ENCODE measurements at regions not wholly inside any gene's neighbourhood (a gene's known extent, or its start where the extent isn't known, plus 50 kb on each side); places are given as distances from the start of the nearest gene placed in this dataset.

DNA sequence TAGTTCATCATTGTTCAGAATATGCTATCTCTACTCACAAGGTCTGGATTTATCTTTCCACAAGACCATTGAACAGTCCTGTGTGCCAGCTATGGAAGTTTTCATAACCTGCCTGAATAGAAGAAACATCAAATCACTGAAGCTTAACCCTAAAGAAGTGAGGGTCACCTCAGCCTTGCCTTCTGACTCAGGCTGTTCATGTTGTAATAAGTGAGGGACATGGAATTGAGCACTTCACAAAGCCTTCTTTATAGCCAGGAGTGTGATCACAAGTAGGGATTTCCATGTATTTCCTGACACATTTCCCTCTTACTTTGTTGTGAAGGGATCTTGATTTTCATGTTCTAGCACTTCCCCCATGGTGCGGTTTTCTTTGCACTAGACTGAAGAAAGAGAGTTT, 577.5 kb upstream of the WWC1 start:
- H3K27ac ChIP-seq (ENCODE audit: low read depth, low read length) = no peak overlapping the region
- no peak overlapping the region for H3K4me3 ChIP-seq (ENCODE audit: low read length in 3 of 3)
- H3K27me3 ChIP-seq (ENCODE audit: control insufficient read depth in 3 of 3, insufficient read depth in 3 of 3, low read length in 3 of 3) = no peaks in the 10 kb centered on the region
- H3K4me1 ChIP-seq (ENCODE audit: control insufficient read depth in 3 of 3, insufficient read depth in 3 of 3, low read length in 3 of 3) = no peaks in the 10 kb centered on the region
- H3K36me3 ChIP-seq (ENCODE audit: control insufficient read depth in 3 of 3, insufficient read depth in 3 of 3, low read length in 3 of 3) = no peaks in the 10 kb centered on the region
- H3K9me3 ChIP-seq (ENCODE audit: control insufficient read depth in 3 of 3, low read length in 3 of 3) = peaks cover 0 to 1% (median 0%) of the 10 kb centered on the region in 3 donors
- H3K9ac ChIP-seq (ENCODE audit: low read depth in 1 of 3, low read length in 3 of 3) = no peak overlapping the region

GRCh38 chr5:167716126-167716775, 575.2 kb upstream of the WWC1 start:
- H3K36me3 ChIP-seq (ENCODE audit: control insufficient read depth in 3 of 3, insufficient read depth in 3 of 3, low read length in 3 of 3) = no peaks in the 10 kb centered on the region
- H3K27me3 ChIP-seq (ENCODE audit: control insufficient read depth in 3 of 3, insufficient read depth in 3 of 3, low read length in 3 of 3) = no peaks in the 10 kb centered on the region
- no peaks in the 10 kb centered on the region for H3K4me1 ChIP-seq (ENCODE audit: control insufficient read depth in 3 of 3, insufficient read depth in 3 of 3, low read length in 3 of 3)
- H3K9ac ChIP-seq (ENCODE audit: low read depth in 1 of 3, low read length in 3 of 3) = no peak overlapping the region
- peaks cover 0 to 1% (median 0%) of the 10 kb centered on the region in 3 donors for H3K9me3 ChIP-seq (ENCODE audit: control insufficient read depth in 3 of 3, low read length in 3 of 3)
- no peak overlapping the region for H3K27ac ChIP-seq (ENCODE audit: low read depth, low read length)
- no peak overlapping the region for H3K4me3 ChIP-seq (ENCODE audit: low read length in 3 of 3)

DNA sequence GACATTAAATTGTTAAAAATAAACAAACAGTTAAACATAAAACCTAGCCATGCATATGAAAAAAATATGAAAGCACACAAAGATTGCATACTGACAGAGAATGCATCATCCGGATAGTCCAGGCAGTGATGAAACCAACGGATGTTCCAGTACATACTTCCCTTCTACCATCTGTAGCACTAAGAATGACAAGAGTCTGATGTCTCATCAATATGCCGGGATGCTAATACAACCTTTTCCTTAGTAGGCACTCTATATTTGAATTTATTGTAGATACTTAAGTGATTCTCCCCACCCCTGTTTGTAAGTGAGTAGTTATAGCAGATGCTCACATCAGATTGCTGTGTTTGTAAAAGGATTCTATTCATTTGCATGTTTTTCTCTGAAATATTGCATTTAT, 571.2 kb upstream of the WWC1 start:
- Histone ChIP-seq H3K27ac (ENCODE audit: low read depth, low read length) (no peak overlapping the region), H3K9ac (ENCODE audit: low read depth in 1 of 3, low read length in 3 of 3) (no peak overlapping the region), H3K4me3 (ENCODE audit: low read length in 3 of 3) (no peak overlapping the region), H3K36me3 (ENCODE audit: control insufficient read depth in 3 of 3, insufficient read depth in 3 of 3, low read length in 3 of 3) (no peaks in the 10 kb centered on the region), H3K4me1 (ENCODE audit: control insufficient read depth in 3 of 3, insufficient read depth in 3 of 3, low read length in 3 of 3) (no peaks in the 10 kb centered on the region), H3K27me3 (ENCODE audit: control insufficient read depth in 3 of 3, insufficient read depth in 3 of 3, low read length in 3 of 3) (no peaks in the 10 kb centered on the region), H3K9me3 (ENCODE audit: control insufficient read depth in 3 of 3, low read length in 3 of 3) (no peaks in the 10 kb centered on the region)

DNA sequence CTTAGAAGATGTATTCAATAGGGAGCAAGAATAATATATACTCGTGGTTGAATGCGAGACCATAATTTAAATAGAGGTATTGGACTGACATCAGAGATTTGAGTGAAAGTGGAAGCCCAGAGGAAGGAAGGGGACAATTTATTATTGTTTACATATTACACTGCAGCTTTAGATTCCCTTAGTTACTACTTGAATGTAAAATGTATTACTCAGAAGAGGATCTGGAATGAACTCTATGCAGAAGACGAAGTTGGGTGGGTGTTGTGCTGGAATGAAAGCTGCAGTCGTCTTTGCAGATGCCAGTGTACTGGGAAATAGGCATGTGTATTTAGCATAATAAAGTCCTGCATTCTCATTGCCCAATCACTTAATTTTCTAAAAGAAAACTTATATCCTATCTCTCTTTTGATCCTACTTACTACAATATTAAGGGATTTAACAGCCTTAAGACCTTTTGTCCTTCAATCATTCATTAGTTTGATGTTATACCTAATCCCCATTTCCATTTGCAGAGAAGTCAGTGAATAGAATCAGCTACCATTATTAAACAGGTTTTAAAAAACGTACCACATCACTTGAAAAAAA, 570.7 kb upstream of the WWC1 start:
- Histone ChIP-seq H3K9ac (ENCODE audit: low read depth in 1 of 3, low read length in 3 of 3) (no peak overlapping the region), H3K27ac (ENCODE audit: low read depth, low read length) (no peak overlapping the region), H3K4me3 (ENCODE audit: low read length in 3 of 3) (no peak overlapping the region), H3K9me3 (ENCODE audit: control insufficient read depth in 3 of 3, low read length in 3 of 3) (no peaks in the 10 kb centered on the region), H3K27me3 (ENCODE audit: control insufficient read depth in 3 of 3, insufficient read depth in 3 of 3, low read length in 3 of 3) (no peaks in the 10 kb centered on the region), H3K36me3 (ENCODE audit: control insufficient read depth in 3 of 3, insufficient read depth in 3 of 3, low read length in 3 of 3) (no peaks in the 10 kb centered on the region), H3K4me1 (ENCODE audit: control insufficient read depth in 3 of 3, insufficient read depth in 3 of 3, low read length in 3 of 3) (no peaks in the 10 kb centered on the region)

GRCh38 chr5:167721926-167722440, 569.5 kb upstream of the WWC1 start:
- Histone ChIP-seq H3K27ac (ENCODE audit: low read depth, low read length) (no peak overlapping the region), H3K9ac (ENCODE audit: low read depth in 1 of 3, low read length in 3 of 3) (no peak overlapping the region), H3K27me3 (ENCODE audit: control insufficient read depth in 3 of 3, insufficient read depth in 3 of 3, low read length in 3 of 3) (no peaks in the 10 kb centered on the region), H3K9me3 (ENCODE audit: control insufficient read depth in 3 of 3, low read length in 3 of 3) (no peaks in the 10 kb centered on the region), H3K4me1 (ENCODE audit: control insufficient read depth in 3 of 3, insufficient read depth in 3 of 3, low read length in 3 of 3) (no peaks in the 10 kb centered on the region), H3K4me3 (ENCODE audit: low read length in 3 of 3) (no peak overlapping the region), H3K36me3 (ENCODE audit: control insufficient read depth in 3 of 3, insufficient read depth in 3 of 3, low read length in 3 of 3) (no peaks in the 10 kb centered on the region)

- Histone ChIP-seq H3K27ac (ENCODE audit: low read depth, low read length) (no peak overlapping the region), H3K4me3 (ENCODE audit: low read length in 3 of 3) (no peak overlapping the region), H3K27me3 (ENCODE audit: control insufficient read depth in 3 of 3, insufficient read depth in 3 of 3, low read length in 3 of 3) (no peaks in the 10 kb centered on the region), H3K4me1 (ENCODE audit: control insufficient read depth in 3 of 3, insufficient read depth in 3 of 3, low read length in 3 of 3) (no peaks in the 10 kb centered on the region), H3K36me3 (ENCODE audit: control insufficient read depth in 3 of 3, insufficient read depth in 3 of 3, low read length in 3 of 3) (no peaks in the 10 kb centered on the region), H3K9me3 (ENCODE audit: control insufficient read depth in 3 of 3, low read length in 3 of 3) (no peaks in the 10 kb centered on the region), H3K9ac (ENCODE audit: low read depth in 1 of 3, low read length in 3 of 3) (no peak overlapping the region)
These were observed 568.1 kb upstream of the WWC1 start for GRCh38 chr5:167723254-167723871.

DNA sequence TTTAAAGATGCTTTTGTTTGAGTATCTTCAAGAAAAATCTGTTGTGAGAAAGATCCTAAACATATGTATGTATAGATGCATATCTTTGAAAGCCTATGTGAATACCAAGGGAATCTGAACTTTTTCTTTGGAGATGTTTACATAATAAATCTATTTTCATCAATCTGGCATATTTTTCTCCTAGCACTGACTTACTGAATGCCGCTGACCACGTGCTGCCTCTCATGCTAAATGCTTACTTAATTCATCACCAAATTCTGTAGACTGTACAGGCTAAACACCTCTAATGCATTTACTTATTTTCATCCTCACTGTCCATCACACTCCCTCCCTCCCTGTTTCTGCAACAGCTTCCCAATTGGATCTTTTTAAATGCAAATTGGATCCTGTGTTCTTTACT, 566.2 kb upstream of the WWC1 start:
- H3K9ac ChIP-seq (ENCODE audit: low read depth in 1 of 3, low read length in 3 of 3) = no peak overlapping the region
- H3K36me3 ChIP-seq (ENCODE audit: control insufficient read depth in 3 of 3, insufficient read depth in 3 of 3, low read length in 3 of 3) = no peaks in the 10 kb centered on the region
- H3K27me3 ChIP-seq (ENCODE audit: control insufficient read depth in 3 of 3, insufficient read depth in 3 of 3, low read length in 3 of 3) = no peaks in the 10 kb centered on the region
- no peak overlapping the region for H3K27ac ChIP-seq (ENCODE audit: low read depth, low read length)
- H3K9me3 ChIP-seq (ENCODE audit: control insufficient read depth in 3 of 3, low read length in 3 of 3) = no peaks in the 10 kb centered on the region
- H3K4me3 ChIP-seq (ENCODE audit: low read length in 3 of 3) = no peak overlapping the region
- H3K4me1 ChIP-seq (ENCODE audit: control insufficient read depth in 3 of 3, insufficient read depth in 3 of 3, low read length in 3 of 3) = no peaks in the 10 kb centered on the region

GRCh38 chr5:167725741-167726140, 565.7 kb upstream of the WWC1 start:
- Histone ChIP-seq H3K4me1 (ENCODE audit: control insufficient read depth in 3 of 3, insufficient read depth in 3 of 3, low read length in 3 of 3) (no peaks in the 10 kb centered on the region), H3K9ac (ENCODE audit: low read depth in 1 of 3, low read length in 3 of 3) (no peak overlapping the region), H3K27me3 (ENCODE audit: control insufficient read depth in 3 of 3, insufficient read depth in 3 of 3, low read length in 3 of 3) (no peaks in the 10 kb centered on the region), H3K36me3 (ENCODE audit: control insufficient read depth in 3 of 3, insufficient read depth in 3 of 3, low read length in 3 of 3) (no peaks in the 10 kb centered on the region), H3K9me3 (ENCODE audit: control insufficient read depth in 3 of 3, low read length in 3 of 3) (no peaks in the 10 kb centered on the region), H3K4me3 (ENCODE audit: low read length in 3 of 3) (no peak overlapping the region), H3K27ac (ENCODE audit: low read depth, low read length) (no peak overlapping the region)

GRCh38 chr5:167726642-167727041, 564.8 kb upstream of the WWC1 start:
- no peaks in the 10 kb centered on the region for H3K36me3 ChIP-seq (ENCODE audit: control insufficient read depth in 3 of 3, insufficient read depth in 3 of 3, low read length in 3 of 3)
- H3K4me3 ChIP-seq (ENCODE audit: low read length in 3 of 3) = no peak overlapping the region
- no peak overlapping the region for H3K9ac ChIP-seq (ENCODE audit: low read depth in 1 of 3, low read length in 3 of 3)
- no peaks in the 10 kb centered on the region for H3K27me3 ChIP-seq (ENCODE audit: control insufficient read depth in 3 of 3, insufficient read depth in 3 of 3, low read length in 3 of 3)
- H3K4me1 ChIP-seq (ENCODE audit: control insufficient read depth in 3 of 3, insufficient read depth in 3 of 3, low read length in 3 of 3) = no peaks in the 10 kb centered on the region
- no peaks in the 10 kb centered on the region for H3K9me3 ChIP-seq (ENCODE audit: control insufficient read depth in 3 of 3, low read length in 3 of 3)
- H3K27ac ChIP-seq (ENCODE audit: low read depth, low read length) = no peak overlapping the region

GRCh38 chr5:167730121-167730520, 561.3 kb upstream of the WWC1 start:
- no peaks in the 10 kb centered on the region for H3K9me3 ChIP-seq (ENCODE audit: control insufficient read depth in 3 of 3, low read length in 3 of 3)
- no peaks in the 10 kb centered on the region for H3K36me3 ChIP-seq (ENCODE audit: control insufficient read depth in 3 of 3, insufficient read depth in 3 of 3, low read length in 3 of 3)
- H3K27ac ChIP-seq (ENCODE audit: low read depth, low read length) = no peak overlapping the region
- no peaks in the 10 kb centered on the region for H3K4me1 ChIP-seq (ENCODE audit: control insufficient read depth in 3 of 3, insufficient read depth in 3 of 3, low read length in 3 of 3)
- H3K4me3 ChIP-seq (ENCODE audit: low read length in 3 of 3) = no peak overlapping the region
- no peaks in the 10 kb centered on the region for H3K27me3 ChIP-seq (ENCODE audit: control insufficient read depth in 3 of 3, insufficient read depth in 3 of 3, low read length in 3 of 3)
- no peak overlapping the region for H3K9ac ChIP-seq (ENCODE audit: low read depth in 1 of 3, low read length in 3 of 3)

Measured in skeletal muscle tissue (tissue), 3 donors.